ENCODE measurements at regions not wholly inside any gene's neighbourhood (a gene's known extent, or its start where the extent isn't known, plus 50 kb on each side); places are given as distances from the start of the nearest gene placed in this dataset.

DNA sequence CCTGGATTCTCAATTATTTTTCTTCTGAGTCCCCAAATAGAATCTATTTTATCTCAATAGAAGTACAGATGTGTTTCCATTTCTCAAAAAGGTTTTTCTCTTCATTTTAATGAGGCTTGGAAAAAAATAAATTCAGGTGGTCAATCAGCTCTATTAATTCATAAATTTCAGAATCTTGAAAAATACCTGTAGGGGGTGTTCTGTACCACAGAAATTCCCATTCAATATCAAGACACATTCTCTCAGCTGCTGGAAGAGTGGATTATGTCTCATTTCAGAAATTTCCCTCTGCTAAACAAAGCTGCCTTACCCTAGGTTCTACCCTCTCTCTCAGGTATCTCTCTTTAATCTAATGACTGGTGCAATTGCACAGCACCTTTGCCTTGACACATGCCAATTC is 1121.2 kb downstream of the SI start:
- TF ChIP-seq, protein P1, sequence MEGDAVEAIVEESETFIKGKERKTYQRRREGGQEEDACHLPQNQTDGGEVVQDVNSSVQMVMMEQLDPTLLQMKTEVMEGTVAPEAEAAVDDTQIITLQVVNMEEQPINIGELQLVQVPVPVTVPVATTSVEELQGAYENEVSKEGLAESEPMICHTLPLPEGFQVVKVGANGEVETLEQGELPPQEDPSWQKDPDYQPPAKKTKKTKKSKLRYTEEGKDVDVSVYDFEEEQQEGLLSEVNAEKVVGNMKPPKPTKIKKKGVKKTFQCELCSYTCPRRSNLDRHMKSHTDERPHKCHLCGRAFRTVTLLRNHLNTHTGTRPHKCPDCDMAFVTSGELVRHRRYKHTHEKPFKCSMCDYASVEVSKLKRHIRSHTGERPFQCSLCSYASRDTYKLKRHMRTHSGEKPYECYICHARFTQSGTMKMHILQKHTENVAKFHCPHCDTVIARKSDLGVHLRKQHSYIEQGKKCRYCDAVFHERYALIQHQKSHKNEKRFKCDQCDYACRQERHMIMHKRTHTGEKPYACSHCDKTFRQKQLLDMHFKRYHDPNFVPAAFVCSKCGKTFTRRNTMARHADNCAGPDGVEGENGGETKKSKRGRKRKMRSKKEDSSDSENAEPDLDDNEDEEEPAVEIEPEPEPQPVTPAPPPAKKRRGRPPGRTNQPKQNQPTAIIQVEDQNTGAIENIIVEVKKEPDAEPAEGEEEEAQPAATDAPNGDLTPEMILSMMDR (IDR thresholded peaks at IDR 0.05) = no peak
- TF ChIP-seq POLR2A (IDR thresholded peaks at IDR 0.05) (no peak), POLR2AphosphoS5 (IDR thresholded peaks at IDR 0.05) (no peak)
